Spleen (tissue), 7 donors: ENCODE measurements at regions not wholly inside any gene's neighbourhood (a gene's known extent, or its start where the extent isn't known, plus 50 kb on each side); places are given as distances from the start of the nearest gene placed in this dataset.

Experiments
- CTCF ChIP-seq, 11 experiments: fragments of 200-600 bp in 7 of 11; fragments of 450-650 bp in 4 of 11; sonication (generic) in 4 of 11; IDR thresholded peaks in 8 of 11; conservative IDR thresholded peaks in 3 of 11; 1 replicate in 7 of 11; 2 replicates in 4 of 11; pipeline versions ENCODE4 v1.4.0 to v1.8.0; 2016 to 2021; ENCODE audit warnings: antibody characterized with exemption in 11 of 11, inconsistent platforms in 4 of 11, mild to moderate bottlenecking in 1 of 11
- POLR2AphosphoS5 ChIP-seq, 3 donors: sonication (generic); formaldehyde crosslinking; IDR thresholded peaks; one replicate each; pipeline ENCODE4 v1.5.1; 2017; ENCODE audit warnings: antibody characterized with exemption in 3 of 3
- donor health status: DM: no; HTN: no; CAD: no; lungs with moderate emphysema.
- donor health status: DM: no; HTN: no; CAD: no.
- donor health status: DM: no; HTN: no; CAD: no.

DNA sequence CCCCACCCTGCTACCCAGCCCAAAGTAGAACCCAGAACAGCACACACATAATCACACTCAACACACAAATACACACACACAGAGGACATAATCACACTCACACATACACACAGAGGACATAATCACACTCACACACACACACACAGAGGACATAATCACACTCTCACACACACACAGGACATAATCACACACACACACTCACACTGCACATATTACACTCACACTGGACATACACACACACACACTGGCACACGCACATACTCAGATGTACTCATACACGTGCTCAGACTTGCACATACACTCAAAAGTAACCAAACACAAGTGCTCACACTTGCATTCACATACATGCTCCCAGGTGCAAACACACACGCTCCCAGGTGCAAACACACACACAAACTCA is 54.3 kb upstream of the CAMK1G start:
- TF ChIP-seq CTCF (IDR thresholded peaks at IDR 0.05 in 8 of 11, conservative IDR thresholded peaks at IDR 0.05 in 3 of 11) (no peak), POLR2AphosphoS5 (IDR thresholded peaks at IDR 0.05) (no peak)
